SK-MEL-5 (cell line): ENCODE measurements at regions not wholly inside any gene's neighbourhood (a gene's known extent, or its start where the extent isn't known, plus 50 kb on each side); places are given as distances from the start of the nearest gene placed in this dataset.
"Not testable (repeated sequence)": the region's sequence is repeated elsewhere in the genome, so short reads cannot be mapped to it uniquely, and the experiment has no call there.

Experiments used
- DNase-seq: peaks from one replicate; pipeline ENCODE4 v3.0.0-alpha.2; 2016; ENCODE audit warnings: low read depth, low spot score
- in situ Hi-C: cut with HindIII; loops from 2 replicates; pipeline ENCODE4 v1.10.0; 2016; ENCODE audit warnings: low sequenced_read_pairs, high pct_unique_total_duplicates, low pct_unique_long_range_greater_than_20kb

GRCh38 chr2:236993286-236993685, 92.4 kb upstream of the COPS8 start:
- in situ Hi-C loops: no loop called here

GRCh38 chr2:236994361-236994760, 91.3 kb upstream of the COPS8 start:
- no peak for DNase-seq
- in situ Hi-C loops: no loop called here

More at GRCh38 chr2:236993286-236993685, 92.4 kb upstream of the COPS8 start:
- no peak for DNase-seq

GRCh38 chr2:236997069-236997715, 88.5 kb upstream of the COPS8 start:
- in situ Hi-C loops: no loop called here
- DNase-seq: no peak

DNA sequence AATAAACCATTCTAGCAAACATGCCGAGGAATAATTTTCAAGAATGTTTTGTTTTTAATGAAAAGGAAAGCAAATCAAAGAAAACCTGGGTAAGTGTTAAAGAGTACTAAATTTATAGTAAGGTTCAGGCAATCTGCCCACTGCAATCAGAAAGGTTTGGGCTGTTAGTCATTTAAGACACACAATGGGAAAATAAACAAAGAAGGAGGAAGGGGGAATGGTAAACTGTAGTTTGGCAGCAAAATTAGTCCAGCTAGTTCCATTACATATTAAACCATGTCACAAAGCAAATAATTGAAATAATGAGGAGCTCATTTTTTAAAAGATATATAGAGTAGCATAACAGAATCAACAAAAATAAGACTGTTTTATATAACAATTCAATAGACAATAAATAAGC, 87.5 kb upstream of the COPS8 start:
- in situ Hi-C loops: no loop called here
- no peak for DNase-seq

DNA sequence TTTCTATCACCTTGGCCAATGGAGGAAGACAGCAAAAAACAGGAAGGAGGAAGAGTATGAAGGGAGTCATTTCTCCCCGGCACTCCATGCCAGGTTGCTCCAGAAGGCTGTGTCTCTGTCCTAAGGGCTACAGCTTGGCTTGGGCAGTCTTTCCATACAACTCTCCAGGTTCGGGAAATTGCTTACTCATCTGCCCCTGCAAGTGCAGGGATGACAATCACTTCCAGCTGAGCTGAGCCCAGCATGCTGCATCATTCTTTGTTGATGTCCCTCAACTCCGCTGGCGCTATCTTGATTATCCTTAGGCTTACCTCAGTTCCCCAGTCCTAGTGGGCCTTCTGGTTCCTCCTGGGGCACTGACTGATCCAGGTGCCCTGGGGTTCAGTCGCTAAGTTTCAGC, 86.9 kb upstream of the COPS8 start:
- no peak for DNase-seq
- in situ Hi-C loops: no loop called here

GRCh38 chr2:237000481-237000880, 85.2 kb upstream of the COPS8 start:
- no peak for DNase-seq
- in situ Hi-C loops: no loop called here

DNA sequence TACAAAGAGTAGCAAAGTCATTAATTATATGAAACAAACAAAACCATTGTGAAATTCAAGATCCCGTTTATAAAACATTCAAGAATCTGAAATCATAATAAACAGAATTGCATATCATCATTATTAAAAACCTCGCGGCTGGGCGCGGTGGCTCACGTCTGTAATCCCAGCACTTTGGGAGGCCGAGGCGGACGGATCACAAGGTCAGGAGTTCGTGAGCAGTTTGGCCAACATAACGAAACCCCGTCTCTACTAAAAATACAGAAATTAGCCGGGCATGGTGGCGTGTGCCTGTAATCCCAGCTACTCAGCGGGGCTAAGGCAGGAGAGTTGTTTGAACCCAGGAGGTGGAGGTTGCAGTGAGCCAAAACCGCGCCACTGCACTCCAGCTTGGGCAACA, 80.3 kb upstream of the COPS8 start:
- in situ Hi-C loops, DNase-seq: not testable (repeated sequence)

DNA sequence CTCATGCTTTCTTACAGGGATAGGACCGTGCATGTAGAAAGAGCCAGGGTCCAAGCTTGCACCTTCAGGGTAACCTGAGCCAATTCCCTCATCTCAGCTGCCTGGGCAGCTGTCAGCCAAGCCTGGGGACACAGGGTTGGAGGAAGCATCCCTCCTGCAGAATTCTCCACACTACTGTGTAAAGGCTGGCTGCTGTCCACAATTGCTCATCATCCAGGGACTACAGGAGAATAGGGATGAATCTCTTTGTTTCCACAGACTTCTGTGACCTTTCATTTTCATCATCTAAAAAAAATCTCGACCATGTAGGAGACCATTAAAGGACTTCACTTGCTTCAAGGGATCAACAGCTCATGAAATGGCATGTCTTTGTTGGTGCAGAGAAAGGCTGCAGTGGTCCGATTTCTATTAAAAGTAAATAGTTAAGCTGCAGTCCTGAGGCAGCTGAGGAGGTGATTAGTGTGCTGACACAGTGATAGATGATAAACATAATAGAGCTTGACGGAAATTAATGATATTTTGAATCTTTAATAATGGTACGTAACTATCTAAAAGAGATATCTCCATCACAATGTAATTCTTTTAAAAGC, 74.4 kb upstream of the COPS8 start:
- DNase-seq: no peak
- in situ Hi-C loops: no loop called here

DNA sequence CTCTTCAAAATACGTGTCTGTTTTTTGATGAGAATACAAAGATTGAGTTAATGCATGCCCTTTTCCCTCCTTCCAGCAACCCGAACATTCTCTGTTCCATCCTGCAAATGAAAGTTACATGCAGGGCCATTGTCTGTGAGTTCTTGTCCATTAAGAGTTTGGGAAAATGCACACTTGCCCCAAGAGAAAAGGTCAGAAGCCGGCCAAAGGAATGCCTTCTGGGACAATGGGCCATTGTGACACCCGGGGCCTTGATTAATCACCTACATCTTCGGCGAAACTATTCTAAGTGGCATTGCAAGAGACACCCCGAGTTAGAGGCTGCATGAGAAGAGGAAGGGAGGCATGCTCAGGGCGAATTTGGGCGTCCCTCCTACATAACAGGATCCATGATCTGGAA, 73.7 kb upstream of the COPS8 start:
- in situ Hi-C loops: no loop called here
- DNase-seq: no peak

DNA sequence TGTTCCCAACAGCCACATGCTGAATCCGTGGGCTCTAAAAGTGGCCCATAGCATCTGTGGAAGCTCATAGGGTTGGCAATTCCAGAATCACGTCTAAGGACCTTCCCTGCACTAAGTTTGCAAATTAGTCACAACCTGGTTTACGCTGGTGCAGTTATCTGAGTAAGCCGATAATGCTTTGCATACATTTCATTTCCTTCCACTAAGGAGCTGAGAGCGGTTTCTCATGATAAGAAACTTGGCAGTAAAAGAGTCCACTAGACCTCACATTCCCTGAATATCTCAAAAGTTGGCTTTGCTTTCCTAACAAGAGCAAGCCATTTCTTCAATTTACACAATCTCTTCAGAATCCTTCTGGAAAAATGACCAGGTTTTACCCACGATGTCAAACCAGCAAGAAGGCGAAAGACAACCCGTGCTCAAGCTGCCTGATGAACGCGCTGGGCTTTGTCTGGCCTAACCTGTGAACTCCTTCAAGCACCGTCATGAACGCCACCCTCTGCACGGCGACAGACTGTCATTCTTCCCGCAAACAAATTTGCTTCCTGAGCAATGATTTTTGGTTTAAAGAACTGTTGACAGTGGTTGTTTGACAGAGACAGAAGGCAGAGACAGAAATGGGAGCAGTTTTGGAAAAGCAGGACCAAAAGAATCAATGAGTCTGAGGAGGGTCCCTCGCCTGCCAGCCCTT, 73.0 kb upstream of the COPS8 start:
- in situ Hi-C loops: no loop called here
- DNase-seq: no peak

GRCh38 chr2:237016121-237016915, 69.4 kb upstream of the COPS8 start:
- DNase-seq: no peak
- in situ Hi-C loops: no loop called here

DNA sequence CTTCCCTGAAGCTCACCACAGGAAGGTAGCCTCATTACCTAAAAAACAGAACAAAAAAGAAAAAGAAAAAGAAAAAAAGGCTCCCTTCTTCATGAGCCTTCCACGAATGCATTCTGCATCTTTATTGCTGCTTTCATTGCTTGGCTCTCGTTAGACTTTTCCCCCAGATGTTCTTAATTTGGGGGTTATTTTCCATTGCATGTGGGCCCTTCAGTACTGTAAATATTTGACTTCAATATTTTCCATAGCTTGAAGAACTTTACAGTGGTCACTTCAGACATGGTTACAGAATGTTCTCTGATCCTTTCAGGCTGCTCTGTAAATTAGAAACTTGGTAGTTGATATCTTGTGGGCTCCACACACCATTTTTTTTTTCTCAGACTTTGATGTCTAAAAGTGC, 65.6 kb upstream of the COPS8 start:
- no peak for DNase-seq

DNA sequence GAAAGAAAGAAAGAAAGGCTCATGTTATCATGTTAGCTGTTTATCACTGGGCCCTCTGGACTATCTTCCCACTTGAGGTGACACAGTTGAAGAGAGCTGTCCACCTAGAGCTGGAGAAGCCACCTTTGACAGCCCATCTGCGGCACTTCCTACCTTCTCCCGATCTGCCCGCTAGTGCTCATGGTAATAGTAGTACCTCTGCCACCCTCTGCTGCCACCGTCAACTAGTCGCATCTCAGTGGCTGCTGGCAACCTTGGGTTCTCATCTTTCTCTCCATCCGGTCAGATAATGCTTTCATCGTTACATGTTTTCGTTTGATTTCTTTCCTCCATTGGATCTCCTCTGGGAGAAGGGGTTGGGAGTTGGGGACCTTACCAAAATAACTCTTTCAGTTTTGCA, 63.2 kb upstream of the COPS8 start:
- DNase-seq: no peak
- in situ Hi-C loops: no loop called here

More for the DNA sequence above, 65.6 kb upstream of the COPS8 start:
- in situ Hi-C loops: no loop called here

DNA sequence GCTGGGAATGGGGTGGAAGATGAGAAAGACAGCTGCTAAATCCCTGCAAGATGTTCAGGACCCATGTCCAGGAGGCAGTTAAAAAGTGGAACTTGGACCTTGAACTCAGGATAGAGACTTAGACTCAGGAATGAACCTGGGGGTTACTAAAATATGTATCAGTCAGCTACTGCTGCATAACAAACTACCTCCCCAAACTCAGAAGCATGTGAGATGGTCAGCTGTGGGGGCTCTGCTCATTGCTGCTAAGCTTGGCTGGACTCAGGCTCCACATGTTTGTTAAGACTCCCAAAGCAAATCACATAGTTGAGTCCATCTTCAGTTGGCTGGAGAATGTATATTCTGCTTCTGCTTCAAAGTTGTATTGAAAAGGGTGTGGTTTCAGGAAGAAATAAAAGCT, 61.4 kb upstream of the COPS8 start:
- in situ Hi-C loops: no loop called here
- DNase-seq: no peak

DNA sequence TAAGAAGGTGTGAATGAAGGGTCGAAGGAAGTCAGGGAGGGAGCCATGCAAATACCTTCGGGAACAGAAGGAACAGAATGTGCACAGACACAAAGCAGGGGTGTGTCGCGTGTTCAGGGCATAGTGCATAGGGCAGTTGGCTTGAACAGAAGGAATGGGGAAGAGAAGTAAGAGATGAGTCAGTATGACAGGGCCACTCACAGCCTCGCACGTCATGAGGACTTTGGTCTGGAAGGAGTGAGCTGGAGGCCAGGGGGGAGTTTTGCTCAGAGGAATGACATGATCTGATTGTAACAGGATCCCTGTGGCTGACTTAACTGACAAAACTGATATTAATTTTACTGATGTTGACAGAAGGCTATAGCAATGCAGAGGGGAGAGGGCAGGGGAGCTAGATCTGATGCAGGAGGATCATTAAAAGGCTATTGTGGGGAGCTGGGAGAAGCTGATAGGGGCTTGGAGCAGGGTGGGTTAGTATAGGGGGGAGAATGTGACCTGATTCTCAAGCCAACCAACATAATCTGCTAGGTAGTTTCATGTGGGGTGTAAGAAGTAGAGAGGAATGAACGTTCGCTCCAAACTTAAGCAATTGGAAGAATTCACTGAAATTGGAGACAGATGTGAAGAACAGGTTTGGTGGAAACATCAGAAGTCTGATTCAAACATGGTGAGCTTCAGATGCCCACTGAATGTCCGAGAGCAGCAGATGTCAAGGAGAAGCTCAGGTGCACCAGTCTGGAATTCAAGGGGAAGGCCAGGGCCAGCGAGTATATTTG, 60.4 kb upstream of the COPS8 start:
- in situ Hi-C loops: no loop called here
- DNase-seq: no peak

DNA sequence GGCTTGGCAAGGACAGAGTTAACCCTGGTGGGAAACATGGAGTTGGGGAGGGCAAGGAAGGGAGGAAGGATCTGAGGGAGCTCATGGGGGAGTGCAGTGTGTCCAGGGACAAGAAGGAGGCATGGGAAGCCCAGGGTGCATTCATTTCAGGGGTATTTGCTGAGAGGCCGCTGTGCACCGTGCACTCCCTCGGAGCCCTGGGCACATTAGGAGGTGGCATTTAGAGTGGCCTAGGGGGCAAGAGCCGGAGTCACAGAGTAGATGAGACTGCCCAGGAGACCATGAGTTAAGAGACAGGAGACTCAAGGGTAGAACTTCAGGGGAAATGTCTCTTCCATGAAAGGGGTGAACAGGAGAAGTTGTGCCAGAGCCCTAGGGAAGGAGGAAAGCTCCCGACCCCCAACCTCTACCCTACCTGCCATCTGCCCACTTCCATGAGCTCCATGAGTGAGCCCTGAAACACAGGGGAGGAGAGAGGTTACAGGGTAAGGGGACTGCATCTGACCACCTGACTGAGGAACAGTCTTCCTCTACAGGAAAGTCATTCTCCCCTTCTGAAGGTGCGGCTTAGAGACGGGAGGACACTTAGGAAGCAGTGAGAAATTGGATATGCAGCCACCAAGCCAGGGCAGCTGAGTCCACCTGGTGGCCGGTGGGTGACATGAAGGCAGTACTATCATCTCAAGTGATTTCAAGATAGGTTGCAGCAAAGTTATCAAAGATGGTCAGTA, 58.5 kb upstream of the COPS8 start:
- in situ Hi-C loops: no loop called here

GRCh38 chr2:237027712-237028029, 58.0 kb upstream of the COPS8 start:
- no peak for DNase-seq
- in situ Hi-C loops: no loop called here

More for the DNA sequence above, 58.5 kb upstream of the COPS8 start:
- peak; percentile 65 for DNase-seq
